ENCODE measurements at regions not wholly inside any gene's neighbourhood (a gene's known extent, or its start where the extent isn't known, plus 50 kb on each side); places are given as distances from the start of the nearest gene placed in this dataset.
A peak's percentile ranks its signal among the peaks of the same experiment; 100 is the strongest.

DNA sequence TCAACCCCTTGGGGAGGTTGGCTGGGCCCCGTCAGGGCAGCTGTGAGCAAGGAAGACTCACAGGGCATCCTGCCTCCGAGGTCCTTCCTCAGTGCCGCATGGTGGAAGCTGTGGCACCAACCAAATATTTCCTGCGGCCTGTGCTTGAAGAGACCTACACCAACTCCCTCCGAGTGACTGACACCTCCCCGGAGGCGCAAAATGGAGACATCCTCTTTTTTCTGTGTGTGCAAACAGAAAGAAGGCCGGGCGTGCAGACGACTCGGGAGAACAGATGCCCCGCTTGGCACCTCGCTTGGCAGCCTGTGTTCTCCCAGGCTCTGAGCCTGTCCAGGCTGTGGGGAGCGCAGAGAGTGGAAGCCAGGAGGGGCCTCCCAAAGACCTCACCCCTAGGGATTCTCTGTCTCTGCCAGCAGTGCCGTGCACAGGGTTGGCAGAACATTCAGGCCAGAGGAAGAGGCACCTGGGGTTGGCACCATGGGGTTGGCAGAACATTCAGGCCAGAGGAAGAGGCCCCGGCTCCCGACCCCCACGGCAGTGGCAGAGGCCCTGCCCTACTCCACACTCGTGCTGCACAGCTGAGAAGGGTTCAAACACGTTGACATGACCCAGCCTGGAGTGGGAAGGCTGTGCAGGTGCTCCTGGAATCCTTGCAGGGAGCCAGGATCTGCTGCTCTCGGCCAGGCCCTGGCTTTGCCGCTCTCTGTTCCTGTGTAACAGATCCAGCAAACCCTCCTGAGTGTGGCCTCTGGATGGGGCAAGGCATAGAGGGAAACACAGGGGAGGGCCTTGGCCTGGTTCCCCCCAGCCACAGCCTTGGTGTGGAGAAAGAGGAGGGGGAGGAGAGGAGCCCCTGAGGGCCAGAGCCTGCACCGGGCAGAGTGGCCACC lies 805.5 kb downstream of the BRD1 start:
- Histone ChIP-seq H2AFZ (ENCODE audit: low read length) (no peak overlapping the region), H3K4me2 (ENCODE audit: insufficient read depth, low read length, poor library complexity, severe bottlenecking) (no peak overlapping the region), H2BK5ac (ENCODE audit: low read length) (no peak overlapping the region), H3K79me1 (ENCODE audit: low read depth, low read length) (no peaks in the 10 kb centered on the region), H3K9me3 (replicated peaks in 1 of 2; ENCODE audit: control insufficient read depth in 2 of 2, insufficient read depth in 1 of 2, low read depth in 1 of 2, low read length in 2 of 2) (no peaks in the 10 kb centered on the region), H2BK120ac (ENCODE audit: low read depth, low read length) (no peak overlapping the region), H3K4me1 (ENCODE audit: control insufficient read depth in 2 of 2, insufficient read depth in 1 of 2, low read depth in 1 of 2, low read length in 2 of 2) (peaks cover 0 to 4% of the 10 kb centered on the region in 2 donors), H3K9ac (ENCODE audit: low read depth, low read length, poor library complexity) (no peak overlapping the region), H4K91ac (ENCODE audit: low read depth, low read length, poor library complexity) (no peak overlapping the region), H3K14ac (ENCODE audit: low read length) (peak overlapping the region; percentile 65), H2AK5ac (ENCODE audit: low read depth, low read length) (peak overlapping the region; percentile 26), H2BK12ac (ENCODE audit: low read length) (no peak overlapping the region), H3K4ac (ENCODE audit: low read length) (no peak overlapping the region), H2BK15ac (ENCODE audit: low read length) (no peak overlapping the region), H3K27me3 (ENCODE audit: control insufficient read depth in 3 of 3, insufficient read depth in 3 of 3, low read depth in 1 of 3, low read length in 3 of 3) (no peaks in the 10 kb centered on the region), H3K23ac (ENCODE audit: low read depth, low read length, poor library complexity) (peak overlapping the region; percentile 61), H4K8ac (ENCODE audit: low read depth, low read length) (no peak overlapping the region), H3K18ac (ENCODE audit: low read length) (peak overlapping the region; percentile 73), H3K27ac (replicated peaks; ENCODE audit: low read length) (no peak overlapping the region), H3K4me3 (ENCODE audit: low read length in 2 of 2) (no peak overlapping the region), H3K36me3 (replicated peaks in 1 of 2; ENCODE audit: control insufficient read depth in 2 of 2, insufficient read depth in 2 of 2, low read length in 2 of 2) (no peaks in the 10 kb centered on the region)
- WGBS, 2 donors (ENCODE audit: extremely low coverage in 2 of 2, insufficient read length in 2 of 2, insufficient replicate concordance in 1 of 2) = no CpG with 5 or more reads among the region's 23 CpGs
- no peak for DNase-seq (ENCODE audit: low spot score)

GRCh38 chr22:49021131-49021925 lies 806.3 kb downstream of the BRD1 start:
- H2AFZ ChIP-seq (ENCODE audit: low read length) = no peak overlapping the region
- H3K4ac ChIP-seq (ENCODE audit: low read length) = peak overlapping the region; percentile 45
- no peak overlapping the region for H4K8ac ChIP-seq (ENCODE audit: low read depth, low read length)
- H3K4me1 ChIP-seq (ENCODE audit: control insufficient read depth in 2 of 2, insufficient read depth in 1 of 2, low read depth in 1 of 2, low read length in 2 of 2) = peaks cover 0 to 4% of the 10 kb centered on the region in 2 donors
- peak overlapping the region; percentile 93 for H2AK5ac ChIP-seq (ENCODE audit: low read depth, low read length)
- H2BK120ac ChIP-seq (ENCODE audit: low read depth, low read length) = no peak overlapping the region
- H3K27ac ChIP-seq (replicated peaks; ENCODE audit: low read length) = no peak overlapping the region
- peak overlapping the region; percentile 17 for H4K91ac ChIP-seq (ENCODE audit: low read depth, low read length, poor library complexity)
- peak overlapping the region; percentile 66 for H3K9ac ChIP-seq (ENCODE audit: low read depth, low read length, poor library complexity)
- no peaks in the 10 kb centered on the region for H3K79me1 ChIP-seq (ENCODE audit: low read depth, low read length)
- H3K4me2 ChIP-seq (ENCODE audit: insufficient read depth, low read length, poor library complexity, severe bottlenecking) = no peak overlapping the region
- H3K27me3 ChIP-seq (ENCODE audit: control insufficient read depth in 3 of 3, insufficient read depth in 3 of 3, low read depth in 1 of 3, low read length in 3 of 3) = no peaks in the 10 kb centered on the region
- no peak for DNase-seq (ENCODE audit: low spot score)
- no peaks in the 10 kb centered on the region for H3K9me3 ChIP-seq (replicated peaks in 1 of 2; ENCODE audit: control insufficient read depth in 2 of 2, insufficient read depth in 1 of 2, low read depth in 1 of 2, low read length in 2 of 2)
- peak overlapping the region; percentile 83 for H2BK15ac ChIP-seq (ENCODE audit: low read length)
- H3K18ac ChIP-seq (ENCODE audit: low read length) = peak overlapping the region; percentile 91
- H3K4me3 ChIP-seq (ENCODE audit: low read length in 2 of 2) = no peak overlapping the region
- H3K14ac ChIP-seq (ENCODE audit: low read length) = peak overlapping the region; percentile 14
- H3K36me3 ChIP-seq (replicated peaks in 1 of 2; ENCODE audit: control insufficient read depth in 2 of 2, insufficient read depth in 2 of 2, low read length in 2 of 2) = no peaks in the 10 kb centered on the region
- H2BK5ac ChIP-seq (ENCODE audit: low read length) = peak overlapping the region; percentile 53
- no CpG with 5 or more reads among the region's 27 CpGs for WGBS, 2 donors (ENCODE audit: extremely low coverage in 2 of 2, insufficient read length in 2 of 2, insufficient replicate concordance in 1 of 2)
- H2BK12ac ChIP-seq (ENCODE audit: low read length) = peak overlapping the region; percentile 94
- H3K23ac ChIP-seq (ENCODE audit: low read depth, low read length, poor library complexity) = peak overlapping the region; percentile 86

GRCh38 chr22:49019737-49020713 lies 807.6 kb downstream of the BRD1 start:
- Histone ChIP-seq H3K4ac (ENCODE audit: low read length) (no peak overlapping the region), H2AFZ (ENCODE audit: low read length) (no peak overlapping the region), H2BK15ac (ENCODE audit: low read length) (no peak overlapping the region), H3K4me3 (ENCODE audit: low read length in 2 of 2) (no peak overlapping the region), H3K79me1 (ENCODE audit: low read depth, low read length) (no peaks in the 10 kb centered on the region), H3K9ac (ENCODE audit: low read depth, low read length, poor library complexity) (no peak overlapping the region), H3K36me3 (replicated peaks in 1 of 2; ENCODE audit: control insufficient read depth in 2 of 2, insufficient read depth in 2 of 2, low read length in 2 of 2) (no peaks in the 10 kb centered on the region), H2AK5ac (ENCODE audit: low read depth, low read length) (no peak overlapping the region), H4K8ac (ENCODE audit: low read depth, low read length) (no peak overlapping the region), H4K91ac (ENCODE audit: low read depth, low read length, poor library complexity) (no peak overlapping the region), H3K27me3 (ENCODE audit: control insufficient read depth in 3 of 3, insufficient read depth in 3 of 3, low read depth in 1 of 3, low read length in 3 of 3) (no peaks in the 10 kb centered on the region), H2BK5ac (ENCODE audit: low read length) (no peak overlapping the region), H3K9me3 (replicated peaks in 1 of 2; ENCODE audit: control insufficient read depth in 2 of 2, insufficient read depth in 1 of 2, low read depth in 1 of 2, low read length in 2 of 2) (no peaks in the 10 kb centered on the region), H3K4me2 (ENCODE audit: insufficient read depth, low read length, poor library complexity, severe bottlenecking) (no peak overlapping the region), H3K18ac (ENCODE audit: low read length) (peak overlapping the region; percentile 20), H3K27ac (replicated peaks; ENCODE audit: low read length) (no peak overlapping the region), H3K14ac (ENCODE audit: low read length) (no peak overlapping the region), H3K4me1 (ENCODE audit: control insufficient read depth in 2 of 2, insufficient read depth in 1 of 2, low read depth in 1 of 2, low read length in 2 of 2) (peaks cover 0 to 4% of the 10 kb centered on the region in 2 donors), H2BK12ac (ENCODE audit: low read length) (no peak overlapping the region), H3K23ac (ENCODE audit: low read depth, low read length, poor library complexity) (no peak overlapping the region), H2BK120ac (ENCODE audit: low read depth, low read length) (no peak overlapping the region)
- no peak for DNase-seq (ENCODE audit: low spot score)
- WGBS, 2 donors (ENCODE audit: extremely low coverage in 2 of 2, insufficient read length in 2 of 2, insufficient replicate concordance in 1 of 2) = no CpG with 5 or more reads among the region's 15 CpGs
